ENCODE measurements at regions not wholly inside any gene's neighbourhood (a gene's known extent, or its start where the extent isn't known, plus 50 kb on each side); places are given as distances from the start of the nearest gene placed in this dataset.

DNA sequence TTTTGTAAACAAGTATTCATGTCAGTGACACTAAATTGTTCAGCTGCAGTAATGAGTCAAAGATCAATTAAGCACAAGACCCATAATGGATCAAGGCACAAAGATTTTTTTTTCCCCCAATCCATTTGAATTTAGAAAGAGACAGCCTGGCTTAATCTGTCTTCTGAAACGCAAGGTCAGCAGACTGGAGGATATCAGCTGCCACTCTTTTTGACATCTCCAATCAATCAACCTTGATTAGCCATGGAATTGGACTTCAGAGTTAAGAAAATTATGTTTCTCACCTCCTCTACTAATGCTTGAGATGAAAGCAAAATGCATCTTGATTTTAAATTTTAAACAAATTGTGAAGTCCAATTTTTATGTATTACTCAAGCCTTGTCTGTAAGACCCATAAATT is 642.4 kb upstream of the STEAP1 start:
- TF ChIP-seq, protein P1, sequence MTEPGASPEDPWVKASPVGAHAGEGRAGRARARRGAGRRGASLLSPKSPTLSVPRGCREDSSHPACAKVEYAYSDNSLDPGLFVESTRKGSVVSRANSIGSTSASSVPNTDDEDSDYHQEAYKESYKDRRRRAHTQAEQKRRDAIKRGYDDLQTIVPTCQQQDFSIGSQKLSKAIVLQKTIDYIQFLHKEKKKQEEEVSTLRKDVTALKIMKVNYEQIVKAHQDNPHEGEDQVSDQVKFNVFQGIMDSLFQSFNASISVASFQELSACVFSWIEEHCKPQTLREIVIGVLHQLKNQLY (CRISPR knock-in tag; IDR thresholded peaks at IDR 0.05), result no peak
- TF ChIP-seq ESRRA (CRISPR knock-in tag; IDR thresholded peaks at IDR 0.05; ENCODE audit: borderline replicate concordance) (no peak), CTCF (IDR thresholded peaks at IDR 0.05) (no peak), NFYB (CRISPR knock-in tag; conservative IDR thresholded peaks at IDR 0.05; ENCODE audit: low read depth) (no peak), ZNF512 (CRISPR knock-in tag; IDR thresholded peaks at IDR 0.05; ENCODE audit: borderline replicate concordance) (no peak), ZNF138 (CRISPR knock-in tag; conservative IDR thresholded peaks at IDR 0.05) (no peak), NR2C2 (CRISPR knock-in tag; IDR thresholded peaks at IDR 0.05) (no peak), OVOL2 (CRISPR knock-in tag; IDR thresholded peaks at IDR 0.05; ENCODE audit: borderline replicate concordance) (no peak), AFF4 (CRISPR knock-in tag; IDR thresholded peaks at IDR 0.05; ENCODE audit: borderline replicate concordance) (no peak)

Data from WTC11 (cell line).